SU-DHL-6 (cell line): ENCODE measurements at regions not wholly inside any gene's neighbourhood (a gene's known extent, or its start where the extent isn't known, plus 50 kb on each side); places are given as distances from the start of the nearest gene placed in this dataset.

Source experiments
- H2AFZ ChIP-seq: fragments of 200-600 bp; sonication (generic); 2 replicates; pipeline ENCODE4 v1.6.1; 2014; ENCODE audit warnings: low read depth, mild to moderate bottlenecking, moderate library complexity, mixed read lengths, antibody characterized with exemption, low read length; ENCODE audit not compliant: severe bottlenecking
- H3F3A ChIP-seq: fragments of 200-600 bp; shearing (Covaris generic); 2 replicates; pipeline ENCODE4 v1.6.0; 2016; ENCODE audit warnings: antibody characterized with exemption, mild to moderate bottlenecking; ENCODE audit not compliant: insufficient read depth
- H3K27ac ChIP-seq: fragments of 200-600 bp; sonication (generic); 2 replicates; pipeline ENCODE4 v1.5.1; 2016; ENCODE audit warnings: low read depth, mild to moderate bottlenecking, low read length, moderate library complexity, mixed read lengths
- H3K27me3 ChIP-seq: fragments of 200-600 bp; sonication (generic), shearing (Covaris generic); 2 replicates; pipeline ENCODE4 v1.6.0; 2014; ENCODE audit warnings: mild to moderate bottlenecking, low read length
- H3K36me3 ChIP-seq: fragments of 200-600 bp; sonication (generic); 2 replicates; pipeline ENCODE4 v1.6.1; 2014; ENCODE audit warnings: mild to moderate bottlenecking, low read length, mixed read lengths
- H3K4me2 ChIP-seq: fragments of 300-600, 200-600 bp; shearing (Covaris generic), sonication (generic); 2 replicates; pipeline ENCODE4 v1.6.0; 2014; ENCODE audit warnings: low read length, low read depth, mild to moderate bottlenecking; ENCODE audit not compliant: poor library complexity, severe bottlenecking
- H3K4me3 ChIP-seq: fragments of 200-600 bp; sonication (generic); 2 replicates; pipeline ENCODE4 v1.5.1; 2014; ENCODE audit warnings: antibody characterized with exemption, low read length, mild to moderate bottlenecking, mixed read lengths; ENCODE audit not compliant: insufficient read depth, poor library complexity, severe bottlenecking
- H3K79me2 ChIP-seq: fragments of 200-600 bp; sonication (generic); 2 replicates; pipeline ENCODE4 v1.6.1; 2014; ENCODE audit warnings: mild to moderate bottlenecking, low read length, moderate library complexity; ENCODE audit not compliant: insufficient read depth
- H3K9ac ChIP-seq: fragments of 200-600 bp; sonication (generic); 2 replicates; pipeline ENCODE4 v1.7.0; 2014; ENCODE audit warnings: mild to moderate bottlenecking, low read length
- H3K9me2 ChIP-seq: fragments of 200-600 bp; sonication (generic); replicated peaks from 2 replicates; pipeline ENCODE4 v1.6.1; 2014; ENCODE audit warnings: low read length; ENCODE audit not compliant: insufficient read depth
- H3K9me3 ChIP-seq: fragments of 200-600 bp; sonication (generic); 2 replicates; pipeline ENCODE4 v1.6.1; 2014; ENCODE audit warnings: low read length, mixed read lengths; ENCODE audit not compliant: insufficient read depth
- H4K20me1 ChIP-seq: fragments of 200-600 bp; sonication (generic); 2 replicates; pipeline ENCODE4 v1.6.1; 2014; ENCODE audit warnings: low read depth, mild to moderate bottlenecking, antibody characterized with exemption, low read length, moderate library complexity, mixed read lengths
- CTCF ChIP-seq: fragments of 200-600 bp; sonication (generic); IDR thresholded peaks from one replicate; pipeline ENCODE4 v1.5.1; 2017; ENCODE audit warnings: antibody characterized with exemption, mild to moderate bottlenecking, low read length, moderate library complexity; ENCODE audit not compliant: insufficient read depth, poor library complexity, severe bottlenecking
- EZH2phosphoT487 ChIP-seq: fragments of 200-600 bp; sonication (generic), shearing (Covaris generic); conservative IDR thresholded peaks from 2 replicates; pipeline ENCODE4 v1.6.1; 2018; ENCODE audit warnings: mild to moderate bottlenecking, antibody characterized with exemption, low read length, moderate library complexity, mixed read lengths

- H3K9ac ChIP-seq = no peak overlapping the region
- H4K20me1 ChIP-seq = no peaks in the 10 kb centered on the region
- H3F3A ChIP-seq = no peaks in the 10 kb centered on the region
- no peaks in the 10 kb centered on the region for H3K27me3 ChIP-seq
- no peak overlapping the region for H3K4me2 ChIP-seq
- TF ChIP-seq EZH2phosphoT487 (no peak), CTCF (no peak)
- no peaks in the 10 kb centered on the region for H3K36me3 ChIP-seq
- H3K9me3 ChIP-seq = no peaks in the 10 kb centered on the region
- no peak overlapping the region for H3K4me3 ChIP-seq
- H2AFZ ChIP-seq = no peak overlapping the region
- H3K9me2 ChIP-seq = no peaks in the 10 kb centered on the region
- no peaks in the 10 kb centered on the region for H3K79me2 ChIP-seq
- H3K27ac ChIP-seq = no peak overlapping the region
Observed at GRCh38 chr11:128198216-128198772, 389.1 kb downstream of the ETS1 start.

GRCh38 chr11:128196235-128196634 lies 391.1 kb downstream of the ETS1 start:
- Histone ChIP-seq H3K9ac (no peak overlapping the region), H3K4me2 (no peak overlapping the region), H3K79me2 (no peaks in the 10 kb centered on the region), H4K20me1 (no peaks in the 10 kb centered on the region), H3K9me3 (no peaks in the 10 kb centered on the region), H3K4me3 (no peak overlapping the region), H2AFZ (no peak overlapping the region), H3K27me3 (no peaks in the 10 kb centered on the region), H3K36me3 (no peaks in the 10 kb centered on the region), H3K9me2 (no peaks in the 10 kb centered on the region), H3K27ac (no peak overlapping the region), H3F3A (no peaks in the 10 kb centered on the region)
- TF ChIP-seq EZH2phosphoT487 = no peak

- Histone ChIP-seq H3K9me3 (no peaks in the 10 kb centered on the region), H3K36me3 (no peaks in the 10 kb centered on the region), H3F3A (no peaks in the 10 kb centered on the region), H2AFZ (no peak overlapping the region), H3K27me3 (no peaks in the 10 kb centered on the region), H3K79me2 (no peaks in the 10 kb centered on the region), H3K27ac (no peak overlapping the region), H3K4me3 (no peak overlapping the region), H3K4me2 (no peak overlapping the region), H4K20me1 (no peaks in the 10 kb centered on the region), H3K9ac (no peak overlapping the region), H3K9me2 (no peaks in the 10 kb centered on the region)
- TF ChIP-seq CTCF = no peak
- TF ChIP-seq EZH2phosphoT487 = no peak
Observed at GRCh38 chr11:128195756-128196155, 391.6 kb downstream of the ETS1 start.

- no peak for TF ChIP-seq CTCF
- TF ChIP-seq EZH2phosphoT487 = no peak
- Histone ChIP-seq H3K79me2 (no peaks in the 10 kb centered on the region), H3K36me3 (no peaks in the 10 kb centered on the region), H3K4me2 (no peak overlapping the region), H3K4me3 (no peak overlapping the region), H3F3A (no peaks in the 10 kb centered on the region), H3K27me3 (no peaks in the 10 kb centered on the region), H2AFZ (no peak overlapping the region), H3K9me2 (no peaks in the 10 kb centered on the region), H4K20me1 (no peaks in the 10 kb centered on the region), H3K9ac (no peak overlapping the region), H3K9me3 (no peaks in the 10 kb centered on the region), H3K27ac (no peak overlapping the region)
Observed at GRCh38 chr11:128195057-128195751, 392.2 kb downstream of the ETS1 start.
